ENCODE measurements at regions not wholly inside any gene's neighbourhood (a gene's known extent, or its start where the extent isn't known, plus 50 kb on each side); places are given as distances from the start of the nearest gene placed in this dataset.
"Not testable (repeated sequence)": the region's sequence is repeated elsewhere in the genome, so short reads cannot be mapped to it uniquely, and the experiment has no call there.

- H3K4me1 ChIP-seq (ENCODE audit: insufficient read depth, low read length), result no peaks in the 10 kb centered on the region
- no peak overlapping the region for H3K9ac ChIP-seq (ENCODE audit: low read depth, low read length)
- no peaks in the 10 kb centered on the region for H3K36me3 ChIP-seq (ENCODE audit: insufficient read depth, low read length)
- no peaks in the 10 kb centered on the region; the same call in 1 of the 2 replicates for H3K9me3 ChIP-seq (ENCODE audit: control insufficient read depth, insufficient read depth, low read length)
These were observed 592.0 kb downstream of the CHSY3 start for GRCh38 chr5:130496215-130496614.

- Histone ChIP-seq H3K9ac (ENCODE audit: low read depth, low read length) (no peak overlapping the region), H3K4me1 (ENCODE audit: insufficient read depth, low read length) (no peaks in the 10 kb centered on the region), H3K36me3 (ENCODE audit: insufficient read depth, low read length) (no peaks in the 10 kb centered on the region), H3K9me3 (ENCODE audit: control insufficient read depth, insufficient read depth, low read length) (no peaks in the 10 kb centered on the region; the same call in 1 of the 2 replicates)
These were observed 584.0 kb downstream of the CHSY3 start for GRCh38 chr5:130488252-130488651.

- H3K9ac ChIP-seq (ENCODE audit: low read depth, low read length), result no peak overlapping the region
- H3K36me3 ChIP-seq (ENCODE audit: insufficient read depth, low read length), result no peaks in the 10 kb centered on the region
- no peaks in the 10 kb centered on the region for H3K4me1 ChIP-seq (ENCODE audit: insufficient read depth, low read length)
- H3K9me3 ChIP-seq (ENCODE audit: control insufficient read depth, insufficient read depth, low read length), result no peaks in the 10 kb centered on the region
These were observed 575.0 kb downstream of the CHSY3 start for GRCh38 chr5:130479045-130479804.

GRCh38 chr5:130476325-130476724, 572.1 kb downstream of the CHSY3 start:
- H3K4me1 ChIP-seq (ENCODE audit: insufficient read depth, low read length), result no peaks in the 10 kb centered on the region
- H3K9me3 ChIP-seq (ENCODE audit: control insufficient read depth, insufficient read depth, low read length), result no peaks in the 10 kb centered on the region
- no peaks in the 10 kb centered on the region for H3K36me3 ChIP-seq (ENCODE audit: insufficient read depth, low read length)
- H3K9ac ChIP-seq (ENCODE audit: low read depth, low read length), result no peak overlapping the region

GRCh38 chr5:130462516-130462915, 558.3 kb downstream of the CHSY3 start:
- H3K9ac ChIP-seq (ENCODE audit: low read depth, low read length), result no peak overlapping the region
- no peaks in the 10 kb centered on the region for H3K4me1 ChIP-seq (ENCODE audit: insufficient read depth, low read length)
- no peaks in the 10 kb centered on the region for H3K36me3 ChIP-seq (ENCODE audit: insufficient read depth, low read length)
- no peaks in the 10 kb centered on the region for H3K9me3 ChIP-seq (ENCODE audit: control insufficient read depth, insufficient read depth, low read length)

GRCh38 chr5:130455175-130455574, 550.9 kb downstream of the CHSY3 start:
- no peak overlapping the region for H3K9ac ChIP-seq (ENCODE audit: low read depth, low read length)
- no peaks in the 10 kb centered on the region for H3K36me3 ChIP-seq (ENCODE audit: insufficient read depth, low read length)
- H3K4me1 ChIP-seq (ENCODE audit: insufficient read depth, low read length), result no peaks in the 10 kb centered on the region
- H3K9me3 ChIP-seq (ENCODE audit: control insufficient read depth, insufficient read depth, low read length), result no peaks in the 10 kb centered on the region

GRCh38 chr5:130452744-130453143, 548.5 kb downstream of the CHSY3 start:
- Histone ChIP-seq H3K4me1 (ENCODE audit: insufficient read depth, low read length) (no peaks in the 10 kb centered on the region), H3K36me3 (ENCODE audit: insufficient read depth, low read length) (no peaks in the 10 kb centered on the region), H3K9ac (ENCODE audit: low read depth, low read length) (no peak overlapping the region), H3K9me3 (ENCODE audit: control insufficient read depth, insufficient read depth, low read length) (no peaks in the 10 kb centered on the region)

GRCh38 chr5:130436430-130436829, 532.2 kb downstream of the CHSY3 start:
- no peak overlapping the region for H3K9ac ChIP-seq (ENCODE audit: low read depth, low read length)
- H3K4me1 ChIP-seq (ENCODE audit: insufficient read depth, low read length), result no peaks in the 10 kb centered on the region
- no peaks in the 10 kb centered on the region for H3K36me3 ChIP-seq (ENCODE audit: insufficient read depth, low read length)
- no peaks in the 10 kb centered on the region for H3K9me3 ChIP-seq (ENCODE audit: control insufficient read depth, insufficient read depth, low read length)

GRCh38 chr5:130427222-130427955, 523.1 kb downstream of the CHSY3 start:
- no peaks in the 10 kb centered on the region for H3K4me1 ChIP-seq (ENCODE audit: insufficient read depth, low read length)
- H3K9ac ChIP-seq (ENCODE audit: low read depth, low read length), result no peak overlapping the region
- no peaks in the 10 kb centered on the region for H3K36me3 ChIP-seq (ENCODE audit: insufficient read depth, low read length)
- no peaks in the 10 kb centered on the region for H3K9me3 ChIP-seq (ENCODE audit: control insufficient read depth, insufficient read depth, low read length)

- Histone ChIP-seq H3K36me3 (ENCODE audit: insufficient read depth, low read length) (no peaks in the 10 kb centered on the region), H3K9ac (ENCODE audit: low read depth, low read length) (no peak overlapping the region), H3K4me1 (ENCODE audit: insufficient read depth, low read length) (no peaks in the 10 kb centered on the region), H3K9me3 (ENCODE audit: control insufficient read depth, insufficient read depth, low read length) (no peaks in the 10 kb centered on the region)
These were observed 521.2 kb downstream of the CHSY3 start for GRCh38 chr5:130425424-130425823.

- H3K9me3 ChIP-seq (ENCODE audit: control insufficient read depth, insufficient read depth, low read length), result no peaks in the 10 kb centered on the region
These were observed 520.1 kb downstream of the CHSY3 start for GRCh38 chr5:130424341-130424740.

GRCh38 chr5:130402906-130403305, 498.6 kb downstream of the CHSY3 start:
- Histone ChIP-seq H3K4me1 (ENCODE audit: insufficient read depth, low read length) (peaks cover 8% of the 10 kb centered on the region; the same call in 1 of the 2 replicates), H3K36me3 (ENCODE audit: insufficient read depth, low read length) (no peaks in the 10 kb centered on the region), H3K9me3 (ENCODE audit: control insufficient read depth, insufficient read depth, low read length) (peaks cover 4% of the 10 kb centered on the region; the same call in 1 of the 2 replicates), H3K9ac (ENCODE audit: low read depth, low read length) (no peak overlapping the region)

More at GRCh38 chr5:130424341-130424740, 520.1 kb downstream of the CHSY3 start:
- no peaks in the 10 kb centered on the region for H3K4me1 ChIP-seq (ENCODE audit: insufficient read depth, low read length)
- H3K9ac ChIP-seq (ENCODE audit: low read depth, low read length), result no peak overlapping the region
- no peaks in the 10 kb centered on the region for H3K36me3 ChIP-seq (ENCODE audit: insufficient read depth, low read length)

GRCh38 chr5:130400091-130400490, 495.8 kb downstream of the CHSY3 start:
- H3K9me3 ChIP-seq (ENCODE audit: control insufficient read depth, insufficient read depth, low read length), result peaks cover 4% of the 10 kb centered on the region; the same call in 1 of the 2 replicates
- peaks cover 12% of the 10 kb centered on the region; the same call in 1 of the 2 replicates for H3K4me1 ChIP-seq (ENCODE audit: insufficient read depth, low read length)
- H3K9ac ChIP-seq (ENCODE audit: low read depth, low read length), result no peak overlapping the region
- H3K36me3 ChIP-seq (ENCODE audit: insufficient read depth, low read length), result no peaks in the 10 kb centered on the region

- H3K9me3 ChIP-seq (ENCODE audit: control insufficient read depth, insufficient read depth, low read length), result peaks cover 4% of the 10 kb centered on the region; the same call in 1 of the 2 replicates
- H3K4me1 ChIP-seq (ENCODE audit: insufficient read depth, low read length), result peaks cover 12% of the 10 kb centered on the region; the same call in 1 of the 2 replicates
- H3K9ac ChIP-seq (ENCODE audit: low read depth, low read length), result no peak overlapping the region
- no peaks in the 10 kb centered on the region for H3K36me3 ChIP-seq (ENCODE audit: insufficient read depth, low read length)
These were observed 494.6 kb downstream of the CHSY3 start for GRCh38 chr5:130398825-130399224.

- peaks cover 12% of the 10 kb centered on the region; the same call in 1 of the 2 replicates for H3K4me1 ChIP-seq (ENCODE audit: insufficient read depth, low read length)
- H3K9ac ChIP-seq (ENCODE audit: low read depth, low read length); H3K36me3 ChIP-seq (ENCODE audit: insufficient read depth, low read length); H3K9me3 ChIP-seq (ENCODE audit: control insufficient read depth, insufficient read depth, low read length): not testable (repeated sequence)
These were observed 493.5 kb downstream of the CHSY3 start for GRCh38 chr5:130397727-130398126.

Measured in ES-I3 (cell line).